ENCODE measurements at regions not wholly inside any gene's neighbourhood (a gene's known extent, or its start where the extent isn't known, plus 50 kb on each side); places are given as distances from the start of the nearest gene placed in this dataset.
"Not testable (repeated sequence)": the region's sequence is repeated elsewhere in the genome, so short reads cannot be mapped to it uniquely, and the experiment has no call there.

DNA sequence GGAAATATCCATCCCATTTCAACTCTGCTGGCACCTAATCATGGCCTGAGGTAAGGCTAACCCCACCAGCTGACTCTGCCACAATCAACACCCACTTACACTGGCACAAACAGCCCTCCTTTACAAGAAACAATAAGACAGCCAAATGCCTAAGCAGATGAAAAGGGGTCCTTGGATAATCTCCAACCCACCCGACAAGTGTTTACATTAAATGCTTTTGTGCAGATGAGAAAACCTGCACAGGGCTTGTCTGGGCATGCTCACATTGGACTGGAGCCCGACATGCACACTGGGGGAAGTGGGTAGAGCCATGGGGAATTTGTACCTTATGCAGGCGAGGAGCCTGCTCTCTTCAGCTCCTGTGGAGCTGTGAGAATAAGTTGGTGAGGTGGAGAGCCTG, 138.9 kb upstream of the ITM2A start:
- DNase-seq (ENCODE audit: low spot score), result no peak

DNA sequence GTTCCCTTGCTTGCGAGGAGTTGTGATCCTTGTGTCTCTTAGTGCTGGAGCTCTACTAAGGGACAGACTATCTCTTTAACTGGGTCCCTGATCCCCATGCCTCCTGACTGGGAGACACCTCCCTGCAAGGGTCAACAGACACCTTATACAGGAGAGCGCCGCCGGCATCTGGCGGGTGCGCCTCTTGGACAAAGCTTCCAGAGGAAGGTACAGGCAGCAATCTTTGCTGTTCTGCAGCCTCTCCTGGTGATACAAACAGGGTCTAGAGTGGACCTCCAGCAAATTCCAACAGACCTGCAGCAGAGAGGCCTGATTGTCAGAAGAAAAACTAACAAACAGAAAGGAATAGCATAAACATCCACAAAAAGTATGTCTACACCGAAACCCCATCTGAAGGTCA, 115.6 kb upstream of the ITM2A start:
- no peak for DNase-seq (ENCODE audit: low spot score)

DNA sequence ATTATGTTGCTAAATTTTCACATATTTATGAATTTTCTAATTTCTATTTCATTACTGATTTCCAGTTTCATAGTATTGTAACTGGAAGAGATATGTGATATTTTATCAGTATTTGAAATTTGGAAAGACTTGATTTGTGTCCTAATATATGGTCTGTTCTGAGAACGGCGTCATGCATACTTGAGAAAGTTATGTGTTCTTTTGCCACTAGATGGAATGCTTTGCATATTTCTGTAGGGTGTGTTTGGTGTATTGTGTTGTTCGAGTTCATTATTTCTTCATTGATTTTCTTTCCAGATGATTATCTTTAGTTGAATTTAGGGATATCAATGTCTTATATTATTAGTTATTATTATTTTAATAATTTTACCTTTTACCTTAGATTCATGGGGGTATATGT, 110.6 kb upstream of the ITM2A start:
- no peak for DNase-seq (ENCODE audit: low spot score)

DNA sequence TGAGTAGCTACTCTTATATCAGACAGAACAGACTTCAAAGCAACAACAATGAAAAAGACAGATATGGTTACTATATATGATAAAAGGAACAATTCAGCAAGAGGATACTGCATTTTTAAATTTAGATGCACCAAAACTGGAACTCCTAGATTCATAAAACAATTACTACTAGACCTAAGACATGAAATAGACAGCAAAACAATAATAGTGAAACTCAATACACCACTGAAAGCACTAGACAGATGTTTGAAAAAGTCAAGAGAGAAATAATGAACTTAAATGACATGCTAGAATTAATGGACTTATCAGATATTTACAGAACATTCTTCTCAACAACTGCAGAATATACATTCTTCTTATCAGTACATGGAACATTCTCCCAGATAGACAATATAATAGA, 99.5 kb upstream of the ITM2A start:
- DNase-seq (ENCODE audit: low spot score), result no peak

DNA sequence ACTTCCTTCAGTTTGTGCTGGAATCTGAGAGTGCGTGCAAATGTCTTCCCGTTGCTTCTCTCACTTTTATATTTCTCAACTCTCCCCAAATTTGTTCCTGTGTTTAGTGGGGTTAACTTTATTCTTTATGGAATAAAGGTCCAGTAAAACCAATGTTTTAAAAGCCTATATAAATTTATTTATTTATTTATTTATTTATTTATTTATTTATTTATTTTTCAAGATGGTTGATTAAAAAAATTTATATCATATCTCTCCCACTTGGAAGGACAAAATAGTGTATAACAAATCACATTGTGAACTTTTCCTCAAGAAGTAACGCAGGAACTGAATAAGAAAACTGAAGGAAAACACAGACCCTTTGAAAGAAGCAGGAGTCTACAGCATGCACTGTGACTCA, 95.3 kb upstream of the ITM2A start:
- no peak for DNase-seq (ENCODE audit: low spot score)

DNA sequence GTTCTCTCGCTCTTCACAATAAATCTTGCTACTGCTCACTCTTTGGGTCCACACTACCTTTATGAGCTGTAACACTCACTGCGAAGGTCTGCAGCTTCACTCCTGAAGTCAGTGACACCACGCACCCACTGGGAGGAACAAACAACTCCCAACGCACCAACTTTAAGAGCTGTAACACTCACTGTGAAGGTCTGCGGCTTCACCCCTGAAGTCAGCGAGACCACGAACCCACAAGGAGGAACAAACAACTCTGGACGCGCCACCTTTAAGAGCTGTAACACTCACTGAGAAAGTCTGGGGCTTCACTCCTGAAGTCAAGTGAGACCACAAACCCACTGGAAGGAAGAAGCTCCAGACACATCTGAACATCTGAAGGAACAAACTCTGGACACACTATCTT, 89.5 kb upstream of the ITM2A start:
- not testable (repeated sequence) for DNase-seq (ENCODE audit: low spot score)

DNA sequence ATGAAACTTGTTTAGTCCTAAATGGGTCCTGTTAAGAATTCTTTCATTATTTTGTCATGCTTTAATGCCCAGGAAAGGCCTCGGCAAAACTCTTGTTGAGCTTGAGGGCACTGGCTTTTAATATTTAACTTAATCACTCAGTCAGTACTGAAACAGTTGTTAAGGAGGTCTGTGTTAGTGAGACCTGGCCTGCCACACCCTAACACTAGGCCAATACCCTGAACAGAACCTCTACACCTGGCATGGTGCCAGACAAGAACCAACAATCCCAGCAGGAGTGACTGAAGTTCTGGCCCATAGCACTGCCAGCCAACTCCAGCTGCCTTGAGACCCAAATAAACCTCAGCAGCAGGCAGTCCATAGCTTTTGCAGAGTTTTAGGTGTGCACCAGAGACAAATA, 85.7 kb upstream of the ITM2A start:
- no peak for DNase-seq (ENCODE audit: low spot score)

DNA sequence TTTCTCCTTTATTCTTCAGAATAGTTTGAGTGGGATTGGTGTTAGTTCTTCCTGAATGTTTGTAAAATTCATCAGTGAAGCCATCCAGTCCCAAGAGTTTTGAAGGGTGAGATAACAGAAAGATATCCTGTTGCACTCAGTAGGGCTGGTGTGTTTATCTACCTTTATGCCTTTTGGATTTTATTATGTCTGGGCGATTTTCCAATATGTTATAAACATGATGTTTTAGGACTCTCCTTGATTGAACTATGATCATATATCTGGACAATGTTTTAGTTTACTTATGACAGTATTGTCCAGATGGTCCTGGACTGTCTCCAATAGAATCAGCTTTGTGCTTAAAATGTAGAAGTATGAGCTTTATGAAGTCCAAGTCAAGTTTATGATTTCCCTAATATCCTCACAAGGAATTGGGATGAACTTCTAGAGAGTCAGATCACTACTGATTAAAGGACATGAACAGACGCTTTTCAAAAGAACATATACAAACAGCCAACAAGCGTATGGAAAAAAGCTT, 77.6 kb upstream of the ITM2A start:
- DNase-seq (ENCODE audit: low spot score), result no peak

DNA sequence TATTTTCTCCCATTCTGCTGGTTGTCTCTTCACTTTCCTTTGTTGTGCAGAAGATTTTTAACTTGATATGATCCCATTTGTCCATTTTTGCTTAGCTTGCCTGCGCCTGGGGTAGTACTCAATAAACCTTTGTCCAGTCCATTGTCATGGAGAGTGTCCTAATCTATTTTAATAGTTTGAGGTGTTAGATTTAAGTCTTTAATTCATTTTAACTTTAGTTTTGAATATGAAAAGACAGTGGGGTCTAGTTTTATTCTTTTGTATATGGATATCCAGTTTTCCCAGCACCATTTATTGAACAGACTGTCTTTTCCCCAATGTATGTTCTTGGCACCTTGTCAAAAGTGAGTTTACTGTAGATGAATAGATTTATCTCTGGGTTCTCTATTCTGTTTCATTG, 76.0 kb upstream of the ITM2A start:
- DNase-seq (ENCODE audit: low spot score), result no peak

DNA sequence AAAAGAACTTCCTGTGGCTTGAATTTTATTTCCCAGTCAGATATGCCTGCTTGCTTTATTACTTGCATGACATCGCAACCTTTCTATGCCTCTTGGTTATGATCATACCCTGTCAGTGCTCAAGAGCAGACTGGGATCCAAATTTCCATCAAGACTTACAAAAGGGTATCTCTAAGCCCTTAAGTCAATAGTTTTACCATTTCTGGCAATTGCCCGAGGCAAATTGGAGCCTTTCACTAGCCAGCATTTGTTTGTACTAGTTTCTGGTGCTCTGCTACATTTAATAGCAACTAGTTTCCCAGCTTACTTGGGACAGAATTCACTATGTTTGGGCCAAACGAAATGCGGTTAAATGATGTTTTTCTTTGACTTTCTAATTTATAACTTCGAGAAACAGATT, 73.2 kb upstream of the ITM2A start:
- no peak for DNase-seq (ENCODE audit: low spot score)

Data from HT-29 (cell line).